ENCODE measurements at regions not wholly inside any gene's neighbourhood (a gene's known extent, or its start where the extent isn't known, plus 50 kb on each side); places are given as distances from the start of the nearest gene placed in this dataset.

DNA sequence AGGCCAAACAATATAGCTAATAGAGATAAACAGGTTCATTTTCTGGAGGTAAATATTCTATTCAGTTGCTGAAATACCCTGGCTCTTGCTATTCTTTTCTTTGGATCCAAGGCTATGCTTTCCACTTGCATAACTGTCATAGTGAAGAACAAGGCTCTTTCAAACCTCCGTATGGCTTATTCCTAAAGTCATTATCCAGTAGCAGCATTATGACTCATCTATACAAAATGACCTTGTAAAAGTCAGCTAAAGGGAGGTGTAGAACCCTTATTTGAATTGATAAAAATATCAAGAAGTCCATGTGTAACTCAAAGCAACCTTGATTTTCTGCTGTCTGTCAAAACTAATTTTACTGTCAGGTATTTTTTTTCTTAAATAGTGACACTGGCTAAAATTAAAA, 447.8 kb downstream of the PLK2 start:
- TF ChIP-seq, protein P1, sequence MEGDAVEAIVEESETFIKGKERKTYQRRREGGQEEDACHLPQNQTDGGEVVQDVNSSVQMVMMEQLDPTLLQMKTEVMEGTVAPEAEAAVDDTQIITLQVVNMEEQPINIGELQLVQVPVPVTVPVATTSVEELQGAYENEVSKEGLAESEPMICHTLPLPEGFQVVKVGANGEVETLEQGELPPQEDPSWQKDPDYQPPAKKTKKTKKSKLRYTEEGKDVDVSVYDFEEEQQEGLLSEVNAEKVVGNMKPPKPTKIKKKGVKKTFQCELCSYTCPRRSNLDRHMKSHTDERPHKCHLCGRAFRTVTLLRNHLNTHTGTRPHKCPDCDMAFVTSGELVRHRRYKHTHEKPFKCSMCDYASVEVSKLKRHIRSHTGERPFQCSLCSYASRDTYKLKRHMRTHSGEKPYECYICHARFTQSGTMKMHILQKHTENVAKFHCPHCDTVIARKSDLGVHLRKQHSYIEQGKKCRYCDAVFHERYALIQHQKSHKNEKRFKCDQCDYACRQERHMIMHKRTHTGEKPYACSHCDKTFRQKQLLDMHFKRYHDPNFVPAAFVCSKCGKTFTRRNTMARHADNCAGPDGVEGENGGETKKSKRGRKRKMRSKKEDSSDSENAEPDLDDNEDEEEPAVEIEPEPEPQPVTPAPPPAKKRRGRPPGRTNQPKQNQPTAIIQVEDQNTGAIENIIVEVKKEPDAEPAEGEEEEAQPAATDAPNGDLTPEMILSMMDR (IDR thresholded peaks at IDR 0.05; ENCODE audit: low read depth, low read length, missing input control) = no peak
- TF ChIP-seq, protein P2, sequence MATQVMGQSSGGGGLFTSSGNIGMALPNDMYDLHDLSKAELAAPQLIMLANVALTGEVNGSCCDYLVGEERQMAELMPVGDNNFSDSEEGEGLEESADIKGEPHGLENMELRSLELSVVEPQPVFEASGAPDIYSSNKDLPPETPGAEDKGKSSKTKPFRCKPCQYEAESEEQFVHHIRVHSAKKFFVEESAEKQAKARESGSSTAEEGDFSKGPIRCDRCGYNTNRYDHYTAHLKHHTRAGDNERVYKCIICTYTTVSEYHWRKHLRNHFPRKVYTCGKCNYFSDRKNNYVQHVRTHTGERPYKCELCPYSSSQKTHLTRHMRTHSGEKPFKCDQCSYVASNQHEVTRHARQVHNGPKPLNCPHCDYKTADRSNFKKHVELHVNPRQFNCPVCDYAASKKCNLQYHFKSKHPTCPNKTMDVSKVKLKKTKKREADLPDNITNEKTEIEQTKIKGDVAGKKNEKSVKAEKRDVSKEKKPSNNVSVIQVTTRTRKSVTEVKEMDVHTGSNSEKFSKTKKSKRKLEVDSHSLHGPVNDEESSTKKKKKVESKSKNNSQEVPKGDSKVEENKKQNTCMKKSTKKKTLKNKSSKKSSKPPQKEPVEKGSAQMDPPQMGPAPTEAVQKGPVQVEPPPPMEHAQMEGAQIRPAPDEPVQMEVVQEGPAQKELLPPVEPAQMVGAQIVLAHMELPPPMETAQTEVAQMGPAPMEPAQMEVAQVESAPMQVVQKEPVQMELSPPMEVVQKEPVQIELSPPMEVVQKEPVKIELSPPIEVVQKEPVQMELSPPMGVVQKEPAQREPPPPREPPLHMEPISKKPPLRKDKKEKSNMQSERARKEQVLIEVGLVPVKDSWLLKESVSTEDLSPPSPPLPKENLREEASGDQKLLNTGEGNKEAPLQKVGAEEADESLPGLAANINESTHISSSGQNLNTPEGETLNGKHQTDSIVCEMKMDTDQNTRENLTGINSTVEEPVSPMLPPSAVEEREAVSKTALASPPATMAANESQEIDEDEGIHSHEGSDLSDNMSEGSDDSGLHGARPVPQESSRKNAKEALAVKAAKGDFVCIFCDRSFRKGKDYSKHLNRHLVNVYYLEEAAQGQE (IDR thresholded peaks at IDR 0.05) = no peak
- TF ChIP-seq RAD21 (IDR thresholded peaks at IDR 0.05) = no peak
- no peak for TF ChIP-seq GABPA (IDR thresholded peaks at IDR 0.05 in 1 of 2, conservative IDR thresholded peaks at IDR 0.05 in 1 of 2)
- no peak for TF ChIP-seq JUND (IDR thresholded peaks at IDR 0.05)
- no peak for TF ChIP-seq RXRA (IDR thresholded peaks at IDR 0.05)
- no peak for TF ChIP-seq NR2F2 (IDR thresholded peaks at IDR 0.05)
- TF ChIP-seq, protein P3, sequence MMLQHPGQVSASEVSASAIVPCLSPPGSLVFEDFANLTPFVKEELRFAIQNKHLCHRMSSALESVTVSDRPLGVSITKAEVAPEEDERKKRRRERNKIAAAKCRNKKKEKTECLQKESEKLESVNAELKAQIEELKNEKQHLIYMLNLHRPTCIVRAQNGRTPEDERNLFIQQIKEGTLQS (IDR thresholded peaks at IDR 0.05) = no peak
- TF ChIP-seq SP1 (IDR thresholded peaks at IDR 0.05) = no peak
- no peak for TF ChIP-seq EGR1 (IDR thresholded peaks at IDR 0.05; ENCODE audit: low read depth in 2 of 2)
- TF ChIP-seq TAF1 (conservative IDR thresholded peaks at IDR 0.05) = no peak

Measured in liver (tissue), 3 donors.